ENCODE measurements at regions not wholly inside any gene's neighbourhood (a gene's known extent, or its start where the extent isn't known, plus 50 kb on each side); places are given as distances from the start of the nearest gene placed in this dataset.

DNA sequence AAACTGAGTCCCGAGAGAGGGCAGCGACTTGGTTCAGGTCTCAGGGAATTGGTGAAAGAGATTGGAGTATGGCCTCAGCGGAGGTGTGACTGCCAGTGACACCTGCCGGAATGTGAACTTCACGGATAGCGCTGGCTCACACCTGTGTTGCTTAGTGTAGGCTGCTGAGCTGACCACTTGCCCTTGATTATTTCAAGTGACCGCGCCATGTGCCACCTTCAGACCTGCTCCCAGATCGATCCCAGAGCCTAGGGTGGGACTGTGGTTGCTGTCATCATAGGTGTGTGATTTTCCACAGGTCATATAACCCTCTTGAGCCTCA is 134.8 kb downstream of the GLI2 start:
- TF ChIP-seq, protein P1, sequence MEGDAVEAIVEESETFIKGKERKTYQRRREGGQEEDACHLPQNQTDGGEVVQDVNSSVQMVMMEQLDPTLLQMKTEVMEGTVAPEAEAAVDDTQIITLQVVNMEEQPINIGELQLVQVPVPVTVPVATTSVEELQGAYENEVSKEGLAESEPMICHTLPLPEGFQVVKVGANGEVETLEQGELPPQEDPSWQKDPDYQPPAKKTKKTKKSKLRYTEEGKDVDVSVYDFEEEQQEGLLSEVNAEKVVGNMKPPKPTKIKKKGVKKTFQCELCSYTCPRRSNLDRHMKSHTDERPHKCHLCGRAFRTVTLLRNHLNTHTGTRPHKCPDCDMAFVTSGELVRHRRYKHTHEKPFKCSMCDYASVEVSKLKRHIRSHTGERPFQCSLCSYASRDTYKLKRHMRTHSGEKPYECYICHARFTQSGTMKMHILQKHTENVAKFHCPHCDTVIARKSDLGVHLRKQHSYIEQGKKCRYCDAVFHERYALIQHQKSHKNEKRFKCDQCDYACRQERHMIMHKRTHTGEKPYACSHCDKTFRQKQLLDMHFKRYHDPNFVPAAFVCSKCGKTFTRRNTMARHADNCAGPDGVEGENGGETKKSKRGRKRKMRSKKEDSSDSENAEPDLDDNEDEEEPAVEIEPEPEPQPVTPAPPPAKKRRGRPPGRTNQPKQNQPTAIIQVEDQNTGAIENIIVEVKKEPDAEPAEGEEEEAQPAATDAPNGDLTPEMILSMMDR (IDR thresholded peaks at IDR 0.05): no peak
- TF ChIP-seq, protein P2, sequence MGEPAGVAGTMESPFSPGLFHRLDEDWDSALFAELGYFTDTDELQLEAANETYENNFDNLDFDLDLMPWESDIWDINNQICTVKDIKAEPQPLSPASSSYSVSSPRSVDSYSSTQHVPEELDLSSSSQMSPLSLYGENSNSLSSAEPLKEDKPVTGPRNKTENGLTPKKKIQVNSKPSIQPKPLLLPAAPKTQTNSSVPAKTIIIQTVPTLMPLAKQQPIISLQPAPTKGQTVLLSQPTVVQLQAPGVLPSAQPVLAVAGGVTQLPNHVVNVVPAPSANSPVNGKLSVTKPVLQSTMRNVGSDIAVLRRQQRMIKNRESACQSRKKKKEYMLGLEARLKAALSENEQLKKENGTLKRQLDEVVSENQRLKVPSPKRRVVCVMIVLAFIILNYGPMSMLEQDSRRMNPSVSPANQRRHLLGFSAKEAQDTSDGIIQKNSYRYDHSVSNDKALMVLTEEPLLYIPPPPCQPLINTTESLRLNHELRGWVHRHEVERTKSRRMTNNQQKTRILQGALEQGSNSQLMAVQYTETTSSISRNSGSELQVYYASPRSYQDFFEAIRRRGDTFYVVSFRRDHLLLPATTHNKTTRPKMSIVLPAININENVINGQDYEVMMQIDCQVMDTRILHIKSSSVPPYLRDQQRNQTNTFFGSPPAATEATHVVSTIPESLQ (CRISPR knock-in tag; IDR thresholded peaks at IDR 0.05): no peak
- TF ChIP-seq, protein P3, sequence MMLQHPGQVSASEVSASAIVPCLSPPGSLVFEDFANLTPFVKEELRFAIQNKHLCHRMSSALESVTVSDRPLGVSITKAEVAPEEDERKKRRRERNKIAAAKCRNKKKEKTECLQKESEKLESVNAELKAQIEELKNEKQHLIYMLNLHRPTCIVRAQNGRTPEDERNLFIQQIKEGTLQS (CRISPR knock-in tag; conservative IDR thresholded peaks at IDR 0.05): no peak
- TF ChIP-seq, protein P4, sequence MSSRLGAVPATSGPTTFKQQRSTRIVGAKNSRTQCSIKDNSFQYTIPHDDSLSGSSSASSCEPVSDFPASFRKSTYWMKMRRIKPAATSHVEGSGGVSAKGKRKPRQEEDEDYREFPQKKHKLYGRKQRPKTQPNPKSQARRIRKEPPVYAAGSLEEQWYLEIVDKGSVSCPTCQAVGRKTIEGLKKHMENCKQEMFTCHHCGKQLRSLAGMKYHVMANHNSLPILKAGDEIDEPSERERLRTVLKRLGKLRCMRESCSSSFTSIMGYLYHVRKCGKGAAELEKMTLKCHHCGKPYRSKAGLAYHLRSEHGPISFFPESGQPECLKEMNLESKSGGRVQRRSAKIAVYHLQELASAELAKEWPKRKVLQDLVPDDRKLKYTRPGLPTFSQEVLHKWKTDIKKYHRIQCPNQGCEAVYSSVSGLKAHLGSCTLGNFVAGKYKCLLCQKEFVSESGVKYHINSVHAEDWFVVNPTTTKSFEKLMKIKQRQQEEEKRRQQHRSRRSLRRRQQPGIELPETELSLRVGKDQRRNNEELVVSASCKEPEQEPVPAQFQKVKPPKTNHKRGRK (CRISPR knock-in tag; IDR thresholded peaks at IDR 0.05; ENCODE audit: borderline replicate concordance): no peak
- TF ChIP-seq TP53 (CRISPR knock-in tag; IDR thresholded peaks at IDR 0.05) (no peak), FOXJ3 (CRISPR knock-in tag; IDR thresholded peaks at IDR 0.05; ENCODE audit: borderline replicate concordance) (no peak)
